ENCODE measurements at regions not wholly inside any gene's neighbourhood (a gene's known extent, or its start where the extent isn't known, plus 50 kb on each side); places are given as distances from the start of the nearest gene placed in this dataset.

DNA sequence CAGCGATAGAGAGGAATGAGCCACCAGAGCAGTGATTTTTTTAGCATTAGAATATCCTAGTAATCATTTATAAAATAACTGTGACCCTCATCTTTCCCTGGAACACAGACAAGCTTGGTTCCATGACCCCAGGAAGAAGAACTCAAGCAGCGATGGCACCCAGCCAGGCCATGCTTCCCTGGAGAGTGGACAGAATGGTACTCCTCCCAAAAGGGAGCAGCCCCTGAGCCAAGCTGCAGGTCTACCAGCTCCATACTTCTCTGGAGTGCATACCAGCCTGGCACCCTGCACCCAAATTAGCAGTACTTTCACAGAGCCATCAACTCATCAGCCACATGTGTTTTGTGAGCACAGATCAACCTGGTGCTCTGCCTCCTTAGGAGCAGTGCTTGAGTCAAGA, 310.9 kb upstream of the PCDH10 start:
- no peak overlapping the region for H3K4me3 ChIP-seq (ENCODE audit: low read depth, low read length)
- DNase-seq (ENCODE audit: low read depth) = no peak
- TF ChIP-seq, protein P1, sequence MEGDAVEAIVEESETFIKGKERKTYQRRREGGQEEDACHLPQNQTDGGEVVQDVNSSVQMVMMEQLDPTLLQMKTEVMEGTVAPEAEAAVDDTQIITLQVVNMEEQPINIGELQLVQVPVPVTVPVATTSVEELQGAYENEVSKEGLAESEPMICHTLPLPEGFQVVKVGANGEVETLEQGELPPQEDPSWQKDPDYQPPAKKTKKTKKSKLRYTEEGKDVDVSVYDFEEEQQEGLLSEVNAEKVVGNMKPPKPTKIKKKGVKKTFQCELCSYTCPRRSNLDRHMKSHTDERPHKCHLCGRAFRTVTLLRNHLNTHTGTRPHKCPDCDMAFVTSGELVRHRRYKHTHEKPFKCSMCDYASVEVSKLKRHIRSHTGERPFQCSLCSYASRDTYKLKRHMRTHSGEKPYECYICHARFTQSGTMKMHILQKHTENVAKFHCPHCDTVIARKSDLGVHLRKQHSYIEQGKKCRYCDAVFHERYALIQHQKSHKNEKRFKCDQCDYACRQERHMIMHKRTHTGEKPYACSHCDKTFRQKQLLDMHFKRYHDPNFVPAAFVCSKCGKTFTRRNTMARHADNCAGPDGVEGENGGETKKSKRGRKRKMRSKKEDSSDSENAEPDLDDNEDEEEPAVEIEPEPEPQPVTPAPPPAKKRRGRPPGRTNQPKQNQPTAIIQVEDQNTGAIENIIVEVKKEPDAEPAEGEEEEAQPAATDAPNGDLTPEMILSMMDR (conservative IDR thresholded peaks at IDR 0.05; ENCODE audit: low read depth, low read length) = no peak

DNA sequence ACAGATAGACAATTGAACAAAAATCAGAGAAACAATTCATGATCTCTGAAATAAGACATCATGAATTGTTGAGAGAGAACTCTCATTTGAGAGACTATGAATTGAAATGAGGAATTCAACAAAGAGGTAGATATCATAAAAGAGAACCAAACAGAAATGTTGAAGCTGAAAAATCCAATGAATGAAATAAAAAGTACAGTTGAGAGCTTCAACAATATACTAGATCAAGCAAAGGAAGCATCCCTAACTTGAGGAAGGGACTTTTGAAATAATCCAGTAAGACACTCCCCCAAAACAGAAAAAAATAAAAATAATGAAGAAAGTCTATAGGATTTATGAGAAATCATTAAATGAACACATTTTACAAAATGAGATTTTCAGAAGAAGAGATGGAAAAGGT, 310.0 kb upstream of the PCDH10 start:
- H3K4me3 ChIP-seq (ENCODE audit: low read depth, low read length) = no peak overlapping the region
- DNase-seq (ENCODE audit: low read depth) = no peak
- TF ChIP-seq, protein P1 (conservative IDR thresholded peaks at IDR 0.05; ENCODE audit: low read depth, low read length) = no peak

DNA sequence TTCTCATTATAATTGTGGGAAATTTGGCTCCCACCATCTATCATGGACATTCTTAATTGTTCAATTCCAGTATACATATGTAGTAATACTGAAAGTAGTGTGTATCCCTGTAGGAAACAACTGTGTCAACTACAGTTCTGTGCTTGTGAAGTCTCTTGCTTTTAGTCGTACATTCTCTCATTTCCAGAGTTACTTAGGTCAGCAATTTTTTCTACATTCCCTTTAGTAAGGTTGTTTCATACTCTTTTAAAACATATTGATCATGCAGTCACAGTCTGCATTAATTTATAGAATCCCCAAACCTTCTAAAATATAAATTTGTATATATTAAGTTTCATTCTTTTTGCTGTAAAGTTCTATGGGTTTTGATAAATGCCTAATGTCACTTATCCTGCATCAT, 289.2 kb upstream of the PCDH10 start:
- TF ChIP-seq, protein P1 (conservative IDR thresholded peaks at IDR 0.05; ENCODE audit: low read depth, low read length) = no peak
- H3K4me3 ChIP-seq (ENCODE audit: low read depth, low read length) = no peak overlapping the region
- DNase-seq (ENCODE audit: low read depth) = no peak

DNA sequence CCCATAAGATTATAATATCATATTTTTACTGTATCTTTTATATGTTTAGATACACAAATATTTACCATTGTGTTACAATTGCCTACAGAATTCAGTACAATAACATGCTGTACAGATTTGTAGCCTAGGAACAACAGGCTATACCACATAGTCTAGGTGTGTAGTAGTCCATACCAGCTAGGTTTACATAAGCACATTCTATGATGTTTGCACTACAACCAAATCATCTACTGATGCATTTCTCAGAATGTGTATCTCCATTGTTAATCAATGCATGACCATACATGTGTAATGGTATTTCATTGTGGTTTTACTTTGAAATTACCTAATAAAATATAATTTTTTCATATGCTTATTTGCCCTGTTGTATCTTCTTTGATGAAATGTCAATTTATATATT, 288.1 kb upstream of the PCDH10 start:
- TF ChIP-seq, protein P1 (conservative IDR thresholded peaks at IDR 0.05; ENCODE audit: low read depth, low read length) = no peak
- DNase-seq (ENCODE audit: low read depth) = no peak

DNA sequence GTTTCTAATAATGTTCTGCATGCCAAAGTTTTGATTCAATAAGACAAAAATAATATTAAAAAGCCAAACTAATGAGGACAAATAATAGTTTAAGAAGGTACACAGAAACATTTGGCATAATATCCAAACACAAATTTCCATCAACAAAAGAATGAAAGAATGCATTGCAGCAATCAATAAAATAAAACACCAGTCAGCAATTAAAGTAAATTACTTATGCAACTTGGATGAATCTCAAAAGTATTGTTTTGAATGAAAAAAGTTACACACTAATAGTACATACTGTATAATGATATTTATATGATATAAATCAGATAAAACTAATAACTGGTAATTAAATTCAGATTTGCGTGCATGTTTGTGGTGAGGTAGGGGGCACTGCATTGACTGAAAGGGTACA, 285.5 kb upstream of the PCDH10 start:
- no peak for DNase-seq (ENCODE audit: low read depth)
- no peak overlapping the region for H3K4me3 ChIP-seq (ENCODE audit: low read depth, low read length)
- TF ChIP-seq, protein P1 (conservative IDR thresholded peaks at IDR 0.05; ENCODE audit: low read depth, low read length) = no peak

More for the DNA sequence above, 288.1 kb upstream of the PCDH10 start:
- no peak overlapping the region for H3K4me3 ChIP-seq (ENCODE audit: low read depth, low read length)

DNA sequence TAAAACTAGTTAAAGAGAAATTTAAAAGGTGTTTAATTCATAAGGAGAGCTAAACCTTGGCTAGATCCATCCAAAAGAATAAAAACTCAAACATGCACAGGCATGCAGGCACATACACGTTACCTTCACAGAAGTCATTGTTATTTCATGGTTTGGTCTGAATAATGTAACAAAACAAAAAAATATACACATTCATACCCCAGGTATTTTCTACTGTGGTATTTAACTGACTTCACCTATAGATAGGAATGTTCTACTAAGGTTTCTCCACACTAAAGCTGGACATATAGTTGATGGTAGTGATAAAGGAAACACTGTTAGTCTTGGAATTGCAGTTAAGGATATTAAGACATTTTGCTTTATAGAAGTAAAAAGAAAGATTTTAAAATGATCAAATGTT, 283.6 kb upstream of the PCDH10 start:
- TF ChIP-seq, protein P1 (conservative IDR thresholded peaks at IDR 0.05; ENCODE audit: low read depth, low read length) = no peak
- no peak overlapping the region for H3K4me3 ChIP-seq (ENCODE audit: low read depth, low read length)
- DNase-seq (ENCODE audit: low read depth) = no peak

DNA sequence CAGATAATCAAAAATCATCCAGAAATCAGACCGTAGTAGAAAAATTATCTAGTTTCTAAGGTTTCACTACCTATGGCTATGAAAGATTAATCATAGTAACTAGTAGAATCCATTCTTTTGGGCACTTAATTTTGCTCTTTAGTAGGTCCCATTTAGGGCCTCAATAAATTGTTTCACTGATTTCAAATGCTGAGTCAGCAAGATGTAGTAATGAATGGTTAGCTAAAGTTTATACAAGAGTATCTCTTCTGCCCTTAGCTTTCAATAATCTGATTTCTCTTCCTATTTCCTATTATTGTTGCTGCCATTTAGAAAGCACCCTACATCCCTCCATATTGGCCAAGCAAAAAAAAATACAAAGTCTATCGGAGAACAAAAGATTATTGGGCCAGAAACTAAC, 283.2 kb upstream of the PCDH10 start:
- no peak overlapping the region for H3K4me3 ChIP-seq (ENCODE audit: low read depth, low read length)
- TF ChIP-seq, protein P1 (conservative IDR thresholded peaks at IDR 0.05; ENCODE audit: low read depth, low read length) = no peak
- no peak for DNase-seq (ENCODE audit: low read depth)

Data from choroid plexus epithelial cell (primary cell).